Ovary (tissue), 3 donors: ENCODE measurements at regions not wholly inside any gene's neighbourhood (a gene's known extent, or its start where the extent isn't known, plus 50 kb on each side); places are given as distances from the start of the nearest gene placed in this dataset.

Source experiments
- POLR2A ChIP-seq: fragments of 450-650 bp; IDR thresholded peaks from one replicate; pipeline ENCODE4 v1.6.1; 2017; ENCODE audit warnings: antibody characterized with exemption, mild to moderate bottlenecking, moderate library complexity
- TF ChIP-seq, protein P1 (sequence below), 3 donors: fragments of 450-650 bp in 2 of 3; fragments of 200-600 bp in 1 of 3; IDR thresholded peaks; one replicate each; pipeline versions ENCODE4 v1.5.1 to v1.8.0; 2016 to 2022; ENCODE audit warnings: antibody characterized with exemption in 3 of 3, mild to moderate bottlenecking in 1 of 3
- donor health status: DM: no; HTN: no; CAD: no.

- TF ChIP-seq, protein P1, sequence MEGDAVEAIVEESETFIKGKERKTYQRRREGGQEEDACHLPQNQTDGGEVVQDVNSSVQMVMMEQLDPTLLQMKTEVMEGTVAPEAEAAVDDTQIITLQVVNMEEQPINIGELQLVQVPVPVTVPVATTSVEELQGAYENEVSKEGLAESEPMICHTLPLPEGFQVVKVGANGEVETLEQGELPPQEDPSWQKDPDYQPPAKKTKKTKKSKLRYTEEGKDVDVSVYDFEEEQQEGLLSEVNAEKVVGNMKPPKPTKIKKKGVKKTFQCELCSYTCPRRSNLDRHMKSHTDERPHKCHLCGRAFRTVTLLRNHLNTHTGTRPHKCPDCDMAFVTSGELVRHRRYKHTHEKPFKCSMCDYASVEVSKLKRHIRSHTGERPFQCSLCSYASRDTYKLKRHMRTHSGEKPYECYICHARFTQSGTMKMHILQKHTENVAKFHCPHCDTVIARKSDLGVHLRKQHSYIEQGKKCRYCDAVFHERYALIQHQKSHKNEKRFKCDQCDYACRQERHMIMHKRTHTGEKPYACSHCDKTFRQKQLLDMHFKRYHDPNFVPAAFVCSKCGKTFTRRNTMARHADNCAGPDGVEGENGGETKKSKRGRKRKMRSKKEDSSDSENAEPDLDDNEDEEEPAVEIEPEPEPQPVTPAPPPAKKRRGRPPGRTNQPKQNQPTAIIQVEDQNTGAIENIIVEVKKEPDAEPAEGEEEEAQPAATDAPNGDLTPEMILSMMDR (IDR thresholded peaks at IDR 0.05), result no peak
- no peak for TF ChIP-seq POLR2A
Observed at GRCh38 chr12:92639017-92639416, 63.8 kb upstream of the PLEKHG7 start.
